Stimulated activated CD4-positive, alpha-beta T cell treated with anti-CD3 and anti-CD28 coated beads, Interleukin-15, amount 100 ng/mL, for 24 hours (primary cell): ENCODE measurements at regions not wholly inside any gene's neighbourhood (a gene's known extent, or its start where the extent isn't known, plus 50 kb on each side); places are given as distances from the start of the nearest gene placed in this dataset.

ENCODE experiments used
- DNase-seq: peaks from one replicate; pipeline ENCODE4 v3.0.0-alpha.2; 2020

- no peak for DNase-seq
Measured at GRCh38 chr16:62568926-62569325, 532.7 kb upstream of the CDH8 start.

- no peak for DNase-seq
Measured at GRCh38 chr16:62565706-62566105, 529.5 kb upstream of the CDH8 start.

- no peak for DNase-seq
Measured at GRCh38 chr16:62564291-62564690, 528.1 kb upstream of the CDH8 start.

- DNase-seq, result no peak
Measured at GRCh38 chr16:62562121-62562520, 525.9 kb upstream of the CDH8 start.

GRCh38 chr16:62549875-62550274, 513.6 kb upstream of the CDH8 start:
- DNase-seq, result no peak

- no peak for DNase-seq
Measured at GRCh38 chr16:62548095-62548494, 511.9 kb upstream of the CDH8 start.

GRCh38 chr16:62546701-62547100, 510.5 kb upstream of the CDH8 start:
- no peak for DNase-seq

- no peak for DNase-seq
Measured at GRCh38 chr16:62545039-62545438, 508.8 kb upstream of the CDH8 start.

- DNase-seq, result no peak
Measured at GRCh38 chr16:62543516-62543915, 507.3 kb upstream of the CDH8 start.

GRCh38 chr16:62539657-62540056, 503.4 kb upstream of the CDH8 start:
- DNase-seq, result no peak

GRCh38 chr16:62530426-62530825, 494.2 kb upstream of the CDH8 start:
- DNase-seq, result no peak

- no peak for DNase-seq
Measured at GRCh38 chr16:62516001-62516400, 479.8 kb upstream of the CDH8 start.

GRCh38 chr16:62503073-62503472, 466.8 kb upstream of the CDH8 start:
- DNase-seq, result no peak

- no peak for DNase-seq
Measured at GRCh38 chr16:62478903-62479458, 442.7 kb upstream of the CDH8 start.

GRCh38 chr16:62477796-62478195, 441.6 kb upstream of the CDH8 start:
- DNase-seq, result no peak

- no peak for DNase-seq
Measured at GRCh38 chr16:62475573-62475972, 439.3 kb upstream of the CDH8 start.

- no peak for DNase-seq
Measured at GRCh38 chr16:62462971-62463370, 426.7 kb upstream of the CDH8 start.

GRCh38 chr16:62450291-62450690, 414.1 kb upstream of the CDH8 start:
- no peak for DNase-seq

GRCh38 chr16:62445909-62446308, 409.7 kb upstream of the CDH8 start:
- DNase-seq, result no peak

GRCh38 chr16:62424206-62424605, 388.0 kb upstream of the CDH8 start:
- no peak for DNase-seq

- no peak for DNase-seq
Measured at GRCh38 chr16:62408760-62409159, 372.5 kb upstream of the CDH8 start.

- no peak for DNase-seq
Measured at GRCh38 chr16:62406387-62406786, 370.1 kb upstream of the CDH8 start.

- DNase-seq, result no peak
Measured at GRCh38 chr16:62404842-62405611, 368.8 kb upstream of the CDH8 start.

GRCh38 chr16:62392698-62393097, 356.5 kb upstream of the CDH8 start:
- no peak for DNase-seq

- no peak for DNase-seq
Measured at GRCh38 chr16:62391940-62392339, 355.7 kb upstream of the CDH8 start.
